ENCODE measurements at regions not wholly inside any gene's neighbourhood (a gene's known extent, or its start where the extent isn't known, plus 50 kb on each side); places are given as distances from the start of the nearest gene placed in this dataset.

DNA sequence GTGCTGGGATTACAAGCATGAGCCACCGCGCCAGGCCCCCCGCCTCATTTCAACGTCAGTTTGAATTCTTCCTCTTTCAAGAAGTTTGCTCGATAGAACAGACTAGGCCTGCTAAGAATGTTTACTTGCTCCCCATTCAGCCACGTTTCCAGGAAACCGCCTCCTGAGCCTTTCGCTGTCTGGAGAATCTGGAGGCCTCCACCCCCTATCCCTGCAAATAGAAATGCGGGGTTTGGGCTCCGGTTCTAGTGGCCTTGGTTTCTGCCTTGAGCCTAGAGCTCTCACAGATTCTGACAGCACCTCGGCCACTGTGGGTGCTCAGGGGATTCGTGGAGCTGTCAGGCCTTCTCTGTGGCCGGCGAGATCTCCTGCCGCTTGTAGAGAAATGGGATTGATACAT lies 84.3 kb downstream of the UBIAD1 start (continued):
- TF ChIP-seq MAX (IDR thresholded peaks at IDR 0.05; ENCODE audit: low read depth), result no peak
- TF ChIP-seq MEF2A (IDR thresholded peaks at IDR 0.05; ENCODE audit: borderline replicate concordance, low read depth), result no peak
- TF ChIP-seq FOXJ3 (CRISPR knock-in tag; IDR thresholded peaks at IDR 0.05), result no peak
- no peak for TF ChIP-seq RXRA (IDR thresholded peaks at IDR 0.05; ENCODE audit: borderline replicate concordance, low read depth)
- TF ChIP-seq, protein P1, sequence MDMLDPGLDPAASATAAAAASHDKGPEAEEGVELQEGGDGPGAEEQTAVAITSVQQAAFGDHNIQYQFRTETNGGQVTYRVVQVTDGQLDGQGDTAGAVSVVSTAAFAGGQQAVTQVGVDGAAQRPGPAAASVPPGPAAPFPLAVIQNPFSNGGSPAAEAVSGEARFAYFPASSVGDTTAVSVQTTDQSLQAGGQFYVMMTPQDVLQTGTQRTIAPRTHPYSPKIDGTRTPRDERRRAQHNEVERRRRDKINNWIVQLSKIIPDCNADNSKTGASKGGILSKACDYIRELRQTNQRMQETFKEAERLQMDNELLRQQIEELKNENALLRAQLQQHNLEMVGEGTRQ (IDR thresholded peaks at IDR 0.05; ENCODE audit: borderline replicate concordance, low read depth, low read length), result no peak
- no peak for TF ChIP-seq EZH2phosphoT487 (IDR thresholded peaks at IDR 0.05; ENCODE audit: borderline replicate concordance, low read depth)

GRCh38 chr1:11358984-11359383 lies 86.0 kb downstream of the UBIAD1 start:
- no peaks in the 10 kb centered on the region for H3K9me2 ChIP-seq
- no peaks in the 10 kb centered on the region for H3K9me3 ChIP-seq
- ChIA-PET POLR2A (no interaction called here), CTCF (no interaction called here)
- H4K20me1 ChIP-seq (ENCODE audit: insufficient read depth), result no peaks in the 10 kb centered on the region
- no peak for DNase-seq
- H3K27me3 ChIP-seq (ENCODE audit: insufficient read depth), result 0 out of 2 replicates have a peak, but pooled peaks cover 9% of the 10 kb centered on the region
- no peak overlapping the region for H2AFZ ChIP-seq (ENCODE audit: low read depth)
- peaks cover 0 to 8% of the 10 kb centered on the region in 2 experiments; a peak in 1 of 4 replicates for H3K4me1 ChIP-seq (ENCODE audit: control insufficient read depth in 1 of 2, insufficient read depth in 2 of 2, low read depth in 1 of 2, low read length in 1 of 2)
- no peaks in the 10 kb centered on the region for H3K36me3 ChIP-seq (replicated peaks in 1 of 2; ENCODE audit: control insufficient read depth in 1 of 2, insufficient read depth in 2 of 2, low read length in 1 of 2)
- H3K79me2 ChIP-seq (ENCODE audit: insufficient read depth), result no peaks in the 10 kb centered on the region
- H3K4me2 ChIP-seq, result no peak overlapping the region
- no peak overlapping the region for H3K4me3 ChIP-seq (ENCODE audit: low read depth in 2 of 2, low read length in 1 of 2)
- no peak overlapping the region for H3K27ac ChIP-seq (ENCODE audit: low read depth in 2 of 2, low read length in 1 of 2)
- no peaks in the 10 kb centered on the region for H3F3A ChIP-seq (replicated peaks; ENCODE audit: insufficient read depth)
- 28% methylated on average over 6 of the region's 6 CpGs for WGBS (ENCODE audit: low lambda C conversion rate)
- no peak overlapping the region for H3K9ac ChIP-seq
- TF ChIP-seq, protein P1 (IDR thresholded peaks at IDR 0.05; ENCODE audit: borderline replicate concordance, low read depth, low read length), result no peak
- TF ChIP-seq NRF1 (IDR thresholded peaks at IDR 0.05; ENCODE audit: low read depth, low read length) (no peak), FOXM1 (IDR thresholded peaks at IDR 0.05; ENCODE audit: low read depth) (no peak), TEAD4 (IDR thresholded peaks at IDR 0.05; ENCODE audit: borderline replicate concordance, insufficient read depth) (no peak), USF1 (IDR thresholded peaks at IDR 0.05; ENCODE audit: borderline replicate concordance, low read depth) (no peak), EP300 (IDR thresholded peaks at IDR 0.05; ENCODE audit: borderline replicate concordance in 1 of 2, low read depth in 1 of 2, low read length in 1 of 2) (no peak), YY1 (IDR thresholded peaks at IDR 0.05; ENCODE audit: low read depth) (no peak), RXRA (IDR thresholded peaks at IDR 0.05; ENCODE audit: borderline replicate concordance, low read depth) (no peak), EZH2phosphoT487 (IDR thresholded peaks at IDR 0.05; ENCODE audit: borderline replicate concordance, low read depth) (no peak), SIN3A (IDR thresholded peaks at IDR 0.05; ENCODE audit: borderline replicate concordance, low read depth, low read length) (no peak), GATA2 (CRISPR knock-in tag; IDR thresholded peaks at IDR 0.05) (no peak), GABPA (IDR thresholded peaks at IDR 0.05; ENCODE audit: low read depth) (no peak), TAF1 (IDR thresholded peaks at IDR 0.05; ENCODE audit: borderline replicate concordance, low read depth, low read length) (no peak), MXI1 (IDR thresholded peaks at IDR 0.05; ENCODE audit: low read depth, low read length) (no peak), MAX (IDR thresholded peaks at IDR 0.05; ENCODE audit: low read depth) (no peak)
- TF ChIP-seq, protein P2, sequence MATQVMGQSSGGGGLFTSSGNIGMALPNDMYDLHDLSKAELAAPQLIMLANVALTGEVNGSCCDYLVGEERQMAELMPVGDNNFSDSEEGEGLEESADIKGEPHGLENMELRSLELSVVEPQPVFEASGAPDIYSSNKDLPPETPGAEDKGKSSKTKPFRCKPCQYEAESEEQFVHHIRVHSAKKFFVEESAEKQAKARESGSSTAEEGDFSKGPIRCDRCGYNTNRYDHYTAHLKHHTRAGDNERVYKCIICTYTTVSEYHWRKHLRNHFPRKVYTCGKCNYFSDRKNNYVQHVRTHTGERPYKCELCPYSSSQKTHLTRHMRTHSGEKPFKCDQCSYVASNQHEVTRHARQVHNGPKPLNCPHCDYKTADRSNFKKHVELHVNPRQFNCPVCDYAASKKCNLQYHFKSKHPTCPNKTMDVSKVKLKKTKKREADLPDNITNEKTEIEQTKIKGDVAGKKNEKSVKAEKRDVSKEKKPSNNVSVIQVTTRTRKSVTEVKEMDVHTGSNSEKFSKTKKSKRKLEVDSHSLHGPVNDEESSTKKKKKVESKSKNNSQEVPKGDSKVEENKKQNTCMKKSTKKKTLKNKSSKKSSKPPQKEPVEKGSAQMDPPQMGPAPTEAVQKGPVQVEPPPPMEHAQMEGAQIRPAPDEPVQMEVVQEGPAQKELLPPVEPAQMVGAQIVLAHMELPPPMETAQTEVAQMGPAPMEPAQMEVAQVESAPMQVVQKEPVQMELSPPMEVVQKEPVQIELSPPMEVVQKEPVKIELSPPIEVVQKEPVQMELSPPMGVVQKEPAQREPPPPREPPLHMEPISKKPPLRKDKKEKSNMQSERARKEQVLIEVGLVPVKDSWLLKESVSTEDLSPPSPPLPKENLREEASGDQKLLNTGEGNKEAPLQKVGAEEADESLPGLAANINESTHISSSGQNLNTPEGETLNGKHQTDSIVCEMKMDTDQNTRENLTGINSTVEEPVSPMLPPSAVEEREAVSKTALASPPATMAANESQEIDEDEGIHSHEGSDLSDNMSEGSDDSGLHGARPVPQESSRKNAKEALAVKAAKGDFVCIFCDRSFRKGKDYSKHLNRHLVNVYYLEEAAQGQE (IDR thresholded peaks at IDR 0.05; ENCODE audit: low read depth, low read length), result no peak
- TF ChIP-seq, protein P3, sequence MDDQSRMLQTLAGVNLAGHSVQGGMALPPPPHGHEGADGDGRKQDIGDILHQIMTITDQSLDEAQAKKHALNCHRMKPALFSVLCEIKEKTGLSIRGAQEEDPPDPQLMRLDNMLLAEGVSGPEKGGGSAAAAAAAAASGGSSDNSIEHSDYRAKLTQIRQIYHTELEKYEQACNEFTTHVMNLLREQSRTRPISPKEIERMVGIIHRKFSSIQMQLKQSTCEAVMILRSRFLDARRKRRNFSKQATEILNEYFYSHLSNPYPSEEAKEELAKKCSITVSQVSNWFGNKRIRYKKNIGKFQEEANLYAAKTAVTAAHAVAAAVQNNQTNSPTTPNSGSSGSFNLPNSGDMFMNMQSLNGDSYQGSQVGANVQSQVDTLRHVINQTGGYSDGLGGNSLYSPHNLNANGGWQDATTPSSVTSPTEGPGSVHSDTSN (IDR thresholded peaks at IDR 0.05), result no peak
